ENCODE measurements at regions not wholly inside any gene's neighbourhood (a gene's known extent, or its start where the extent isn't known, plus 50 kb on each side); places are given as distances from the start of the nearest gene placed in this dataset.

DNA sequence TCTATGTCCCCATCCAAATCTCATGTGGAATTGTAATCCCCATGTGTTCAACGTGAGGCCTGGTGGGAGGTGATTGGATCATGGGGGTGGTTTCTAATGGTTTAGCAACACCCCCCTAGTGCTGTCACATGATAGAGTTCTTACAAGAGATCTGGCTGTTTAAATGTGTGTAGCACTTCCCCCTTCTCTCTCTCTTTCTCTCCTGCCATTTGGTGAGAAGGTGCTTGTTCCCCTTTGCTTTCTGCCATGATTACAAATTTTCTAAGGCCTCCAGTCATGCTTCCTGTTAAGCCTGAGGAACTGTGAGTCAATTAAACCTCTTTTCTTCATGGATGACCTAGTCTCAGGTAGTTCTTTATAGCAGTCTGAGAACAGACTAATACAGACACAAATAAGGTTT, 165.4 kb downstream of the OGFRL1 start:
- TF ChIP-seq, protein P1, sequence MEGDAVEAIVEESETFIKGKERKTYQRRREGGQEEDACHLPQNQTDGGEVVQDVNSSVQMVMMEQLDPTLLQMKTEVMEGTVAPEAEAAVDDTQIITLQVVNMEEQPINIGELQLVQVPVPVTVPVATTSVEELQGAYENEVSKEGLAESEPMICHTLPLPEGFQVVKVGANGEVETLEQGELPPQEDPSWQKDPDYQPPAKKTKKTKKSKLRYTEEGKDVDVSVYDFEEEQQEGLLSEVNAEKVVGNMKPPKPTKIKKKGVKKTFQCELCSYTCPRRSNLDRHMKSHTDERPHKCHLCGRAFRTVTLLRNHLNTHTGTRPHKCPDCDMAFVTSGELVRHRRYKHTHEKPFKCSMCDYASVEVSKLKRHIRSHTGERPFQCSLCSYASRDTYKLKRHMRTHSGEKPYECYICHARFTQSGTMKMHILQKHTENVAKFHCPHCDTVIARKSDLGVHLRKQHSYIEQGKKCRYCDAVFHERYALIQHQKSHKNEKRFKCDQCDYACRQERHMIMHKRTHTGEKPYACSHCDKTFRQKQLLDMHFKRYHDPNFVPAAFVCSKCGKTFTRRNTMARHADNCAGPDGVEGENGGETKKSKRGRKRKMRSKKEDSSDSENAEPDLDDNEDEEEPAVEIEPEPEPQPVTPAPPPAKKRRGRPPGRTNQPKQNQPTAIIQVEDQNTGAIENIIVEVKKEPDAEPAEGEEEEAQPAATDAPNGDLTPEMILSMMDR (IDR thresholded peaks at IDR 0.05; ENCODE audit: low read length), result no peak
- TF ChIP-seq EZH2 (optimal IDR thresholded peaks at IDR 0.05; ENCODE audit: low read depth, low read length) (no peak), EZH2phosphoT487 (IDR thresholded peaks at IDR 0.05; ENCODE audit: low read length) (no peak)

Data from MM.1S (cell line).